Esophagus squamous epithelium (tissue), 5 donors: ENCODE measurements at regions not wholly inside any gene's neighbourhood (a gene's known extent, or its start where the extent isn't known, plus 50 kb on each side); places are given as distances from the start of the nearest gene placed in this dataset.

Experiments used
- DNase-seq: peaks from one replicate; lab custom pipeline; 2025; lab: John Stamatoyannopoulos, UW
- H3K27ac ChIP-seq, 4 donors: fragments of 200-600 bp; sonication (generic); one replicate each; pipeline ENCODE4 v1.5.1; 2016 to 2019; ENCODE audit warnings: mild to moderate bottlenecking in 1 of 4
- H3K27me3 ChIP-seq, 4 donors: fragments of 200-600 bp; sonication (generic); 1 replicate in 3 of 4; 2 replicates in 1 of 4; pipeline versions ENCODE4 v1.5.1 to v1.6.0; 2017 to 2021; ENCODE audit warnings: antibody characterized with exemption in 1 of 4
- H3K36me3 ChIP-seq, 3 donors: fragments of 200-600 bp; sonication (generic); one replicate each; pipeline ENCODE4 v1.5.1; 2016 to 2019
- H3K4me1 ChIP-seq, 3 donors: fragments of 200-600 bp; sonication (generic); one replicate each; pipeline ENCODE4 v1.5.1; 2017 to 2019
- H3K4me3 ChIP-seq, 4 donors: fragments of 200-600 bp; sonication (generic); 1 replicate in 3 of 4; 2 replicates in 1 of 4; pipeline ENCODE4 v1.5.1; 2016 to 2019; ENCODE audit warnings: mild to moderate bottlenecking in 2 of 4, moderate library complexity in 1 of 4
- H3K9me3 ChIP-seq, 3 donors: fragments of 200-600 bp; sonication (generic); one replicate each; pipeline ENCODE4 v1.5.1; 2016 to 2019
- POLR2A ChIP-seq, 4 donors: fragments of 450-650 bp; IDR thresholded peaks; one replicate each; pipeline ENCODE4 v1.6.1; 2017; ENCODE audit warnings: antibody characterized with exemption in 4 of 4, mild to moderate bottlenecking in 4 of 4, moderate library complexity in 3 of 4
- WGBS, 2 donors: methylation state at CpG; one replicate each; pipeline ENCODE4 v1.1.5; 2018; 5-methylcytosine and 5-hydroxymethylcytosine counted together
- intact Hi-C: fragments of 100-400 bp; cut with DNase I; formaldehyde crosslinking; loops from one replicate; pipeline ENCODE4 v1.15.0; 2022
- TF ChIP-seq, protein P1 (sequence below), 6 experiments: fragments of 450-650 bp in 4 of 6; fragments of 200-600 bp in 2 of 6; sonication (generic) in 2 of 6; IDR thresholded peaks; one replicate each; pipeline ENCODE4 v1.5.1; 2016 to 2019; ENCODE audit warnings: antibody characterized with exemption in 6 of 6, mild to moderate bottlenecking in 4 of 6, moderate library complexity in 4 of 6
- donor health status: DM: yes; HTN: yes; CAD: no.

DNA sequence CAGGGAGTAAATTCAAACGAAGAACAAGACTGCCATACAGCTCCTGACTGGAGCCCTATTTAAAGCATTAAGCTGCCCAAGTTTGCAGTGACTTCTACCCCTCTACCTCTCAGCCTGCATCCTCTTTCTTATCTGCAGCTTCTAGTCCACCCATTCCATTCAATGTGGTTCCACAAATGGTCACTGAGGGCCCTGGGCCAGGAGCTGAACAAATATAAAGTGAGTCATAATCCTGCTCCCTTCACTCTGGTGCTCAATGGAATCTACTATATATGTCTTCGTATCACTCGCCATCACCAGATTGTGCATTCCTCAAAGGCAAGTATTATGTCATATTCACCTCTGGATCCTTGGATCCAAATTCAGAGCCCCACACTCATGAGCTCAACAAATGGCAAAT, 398.7 kb downstream of the BRINP2 start:
- peaks cover 0 to 7% (median 0%) of the 10 kb centered on the region in 3 donors for H3K4me1 ChIP-seq
- no peak overlapping the region for H3K4me3 ChIP-seq
- no peak for TF ChIP-seq POLR2A (IDR thresholded peaks at IDR 0.05)
- TF ChIP-seq, protein P1, sequence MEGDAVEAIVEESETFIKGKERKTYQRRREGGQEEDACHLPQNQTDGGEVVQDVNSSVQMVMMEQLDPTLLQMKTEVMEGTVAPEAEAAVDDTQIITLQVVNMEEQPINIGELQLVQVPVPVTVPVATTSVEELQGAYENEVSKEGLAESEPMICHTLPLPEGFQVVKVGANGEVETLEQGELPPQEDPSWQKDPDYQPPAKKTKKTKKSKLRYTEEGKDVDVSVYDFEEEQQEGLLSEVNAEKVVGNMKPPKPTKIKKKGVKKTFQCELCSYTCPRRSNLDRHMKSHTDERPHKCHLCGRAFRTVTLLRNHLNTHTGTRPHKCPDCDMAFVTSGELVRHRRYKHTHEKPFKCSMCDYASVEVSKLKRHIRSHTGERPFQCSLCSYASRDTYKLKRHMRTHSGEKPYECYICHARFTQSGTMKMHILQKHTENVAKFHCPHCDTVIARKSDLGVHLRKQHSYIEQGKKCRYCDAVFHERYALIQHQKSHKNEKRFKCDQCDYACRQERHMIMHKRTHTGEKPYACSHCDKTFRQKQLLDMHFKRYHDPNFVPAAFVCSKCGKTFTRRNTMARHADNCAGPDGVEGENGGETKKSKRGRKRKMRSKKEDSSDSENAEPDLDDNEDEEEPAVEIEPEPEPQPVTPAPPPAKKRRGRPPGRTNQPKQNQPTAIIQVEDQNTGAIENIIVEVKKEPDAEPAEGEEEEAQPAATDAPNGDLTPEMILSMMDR (IDR thresholded peaks at IDR 0.05) = no peak
- intact Hi-C loops = no loop called here
- WGBS, 2 donors = 77 to 85% methylated on average over 3 of the region's 3 CpGs
- H3K36me3 ChIP-seq = no peaks in the 10 kb centered on the region
- H3K27ac ChIP-seq = no peak overlapping the region
- no peak for DNase-seq
- no peaks in the 10 kb centered on the region for H3K27me3 ChIP-seq
- no peaks in the 10 kb centered on the region for H3K9me3 ChIP-seq

DNA sequence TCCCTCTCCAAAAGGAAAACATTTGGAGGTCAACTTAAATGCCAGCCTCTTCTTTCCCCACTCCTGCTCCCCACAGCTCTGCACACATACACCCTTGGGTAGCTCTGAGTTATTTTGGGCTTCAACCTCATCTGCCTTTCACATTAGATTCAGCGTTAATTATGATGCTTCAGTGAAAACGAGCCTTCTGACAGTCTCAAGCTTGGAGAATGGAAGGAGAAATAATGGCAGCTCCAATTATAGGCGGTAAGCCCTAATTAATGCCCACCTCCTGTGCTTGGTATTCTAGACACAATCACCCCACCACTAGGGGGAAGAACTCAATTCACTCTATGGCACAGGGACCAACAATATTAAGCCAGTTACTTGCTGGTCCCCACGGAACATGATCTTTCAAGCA, 397.9 kb downstream of the BRINP2 start:
- Histone ChIP-seq H3K9me3 (no peaks in the 10 kb centered on the region), H3K27ac (no peak overlapping the region), H3K4me1 (peaks cover 0 to under 1% (median 0%) of the 10 kb centered on the region in 3 donors), H3K36me3 (no peaks in the 10 kb centered on the region), H3K27me3 (no peaks in the 10 kb centered on the region), H3K4me3 (no peak overlapping the region)
- TF ChIP-seq POLR2A (IDR thresholded peaks at IDR 0.05) = no peak
- TF ChIP-seq, protein P1 (IDR thresholded peaks at IDR 0.05) = no peak
- intact Hi-C loops = no loop called here
- WGBS, 2 donors = 79 to 81% methylated on average over 4 of the region's 4 CpGs
- DNase-seq = no peak

DNA sequence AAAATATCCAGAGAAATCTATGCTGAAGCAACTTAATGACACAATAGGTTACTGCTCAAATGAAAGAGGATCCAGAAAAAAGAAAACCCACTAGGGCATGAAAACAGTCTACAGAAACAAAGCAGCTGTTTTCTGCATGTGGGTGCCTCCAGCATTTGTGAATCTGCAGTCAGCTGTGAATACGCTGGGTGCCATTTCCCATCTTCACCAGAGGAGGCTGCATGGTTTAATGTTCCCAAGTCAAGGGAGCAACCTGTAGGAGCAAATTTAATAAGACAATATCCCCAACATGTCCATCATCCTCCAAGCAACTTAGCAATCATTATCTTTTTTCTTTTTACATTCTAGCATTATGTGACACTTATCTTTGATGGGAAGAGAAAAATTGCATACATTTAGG, 396.6 kb downstream of the BRINP2 start:
- TF ChIP-seq POLR2A (IDR thresholded peaks at IDR 0.05) = no peak
- TF ChIP-seq, protein P1 (IDR thresholded peaks at IDR 0.05) = peak in 3 of 6 experiments; percentile 14 to 46 (median 17)
- intact Hi-C loops = no loop called here
- WGBS, 2 donors = 69 to 79% methylated on average over 1 of the region's 1 CpG
- Histone ChIP-seq H3K4me3 (no peak overlapping the region), H3K4me1 (no peaks in the 10 kb centered on the region), H3K27me3 (no peaks in the 10 kb centered on the region), H3K9me3 (no peaks in the 10 kb centered on the region), H3K27ac (no peak overlapping the region), H3K36me3 (no peaks in the 10 kb centered on the region)
- DNase-seq = no peak

DNA sequence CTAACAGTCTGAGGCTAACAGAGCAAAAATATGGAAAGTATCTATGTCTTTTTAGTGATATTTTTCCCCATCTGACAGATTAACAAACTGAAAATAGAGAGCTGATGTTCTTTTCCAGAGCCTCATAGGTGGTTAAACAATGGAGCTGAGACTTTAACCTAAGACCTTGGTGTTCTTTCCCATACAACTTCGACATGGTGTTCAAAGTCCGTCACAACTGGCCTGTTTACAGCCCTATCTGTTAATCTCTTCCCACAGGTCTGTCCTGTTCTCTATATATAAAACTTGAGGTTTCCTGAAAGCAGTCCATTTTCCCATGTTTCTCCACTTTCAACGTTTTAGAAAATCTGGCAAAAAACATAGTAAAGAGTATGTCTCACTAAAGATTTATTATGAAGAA, 395.7 kb downstream of the BRINP2 start:
- Histone ChIP-seq H3K4me3 (no peak overlapping the region), H3K27ac (no peak overlapping the region), H3K36me3 (no peaks in the 10 kb centered on the region), H3K27me3 (no peaks in the 10 kb centered on the region), H3K4me1 (no peaks in the 10 kb centered on the region), H3K9me3 (no peaks in the 10 kb centered on the region)
- TF ChIP-seq, protein P1 (IDR thresholded peaks at IDR 0.05) = no peak
- no peak for TF ChIP-seq POLR2A (IDR thresholded peaks at IDR 0.05)
- intact Hi-C loops = no loop called here
- 59 to 65% methylated on average over 3 of the region's 3 CpGs for WGBS, 2 donors
- DNase-seq = no peak

DNA sequence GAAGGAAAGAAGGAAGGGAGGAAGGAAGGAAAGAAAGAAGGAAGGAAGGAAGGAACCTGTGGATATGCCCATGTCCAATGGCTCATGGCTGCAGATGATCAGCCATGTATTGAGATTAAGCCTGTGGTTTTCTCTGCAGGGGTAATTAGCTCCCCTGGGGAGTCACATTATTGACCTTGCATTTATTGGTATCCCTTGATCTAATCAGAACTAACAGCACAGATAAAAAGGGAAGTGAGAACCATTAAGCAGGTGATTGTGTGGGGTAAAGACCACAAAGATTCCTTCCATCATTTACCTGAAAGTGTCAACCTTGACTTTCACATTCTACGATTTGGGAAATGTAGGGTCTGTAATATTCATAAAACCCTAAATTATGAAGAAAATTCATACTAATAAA, 390.7 kb downstream of the BRINP2 start:
- DNase-seq = no peak
- Histone ChIP-seq H3K9me3 (no peaks in the 10 kb centered on the region), H3K4me3 (no peak overlapping the region), H3K27me3 (no peaks in the 10 kb centered on the region), H3K27ac (no peak overlapping the region), H3K4me1 (no peaks in the 10 kb centered on the region), H3K36me3 (no peaks in the 10 kb centered on the region)
- 74 to 90% methylated on average over 1 of the region's 1 CpG for WGBS, 2 donors
- intact Hi-C loops = no loop called here
- TF ChIP-seq, protein P1 (IDR thresholded peaks at IDR 0.05) = no peak
- no peak for TF ChIP-seq POLR2A (IDR thresholded peaks at IDR 0.05)
